NCI-H345 treated with DMSO at 0.1 percent for 48 hours (cell line): ENCODE measurements at regions not wholly inside any gene's neighbourhood (a gene's known extent, or its start where the extent isn't known, plus 50 kb on each side); places are given as distances from the start of the nearest gene placed in this dataset.

Experiments
- DNase-seq: peaks from one replicate; lab custom pipeline; 2025; ENCODE audit not compliant: unreplicated experiment; lab: John Stamatoyannopoulos, UW

DNA sequence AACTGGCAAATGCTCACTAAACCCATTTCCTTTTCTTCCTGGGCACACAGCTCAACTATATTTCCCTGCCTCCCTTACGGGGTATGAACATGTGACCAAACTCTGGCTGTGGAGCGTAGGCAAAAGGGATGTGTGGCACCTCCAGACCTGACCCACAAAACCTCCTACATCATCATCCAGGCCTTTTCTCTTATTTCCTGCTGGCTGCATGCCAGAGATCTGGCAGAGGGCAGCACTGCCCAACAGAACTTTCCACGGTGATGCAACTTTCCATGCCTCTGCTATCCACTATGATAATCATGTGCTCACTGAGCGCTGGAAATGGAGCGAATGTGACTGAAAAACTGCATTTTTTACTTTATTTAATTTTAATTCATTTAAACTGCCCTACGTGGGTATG is 99.6 kb upstream of the CACNA1E start:
- no peak for DNase-seq

DNA sequence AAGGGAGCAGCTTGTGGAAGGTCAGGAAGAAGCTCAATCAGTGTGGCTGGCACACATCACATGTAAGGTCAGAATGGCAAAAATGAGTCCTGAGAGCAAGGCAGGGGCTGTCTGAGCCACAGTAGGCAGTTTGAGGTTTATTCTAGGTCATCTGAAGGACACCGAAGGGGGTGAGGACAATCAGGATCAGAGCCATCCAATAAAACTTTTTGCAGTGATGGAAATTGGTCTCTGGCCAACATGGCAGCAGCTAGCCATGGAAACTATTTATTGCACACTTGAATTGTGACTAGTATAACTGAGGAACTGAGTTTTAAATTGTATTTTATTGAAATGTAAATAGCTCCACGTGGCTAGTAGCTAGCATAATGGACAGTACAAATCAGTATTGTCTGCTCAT is 97.0 kb upstream of the CACNA1E start:
- DNase-seq = no peak

GRCh38 chr1:181386951-181387350 is 96.4 kb upstream of the CACNA1E start:
- no peak for DNase-seq

DNA sequence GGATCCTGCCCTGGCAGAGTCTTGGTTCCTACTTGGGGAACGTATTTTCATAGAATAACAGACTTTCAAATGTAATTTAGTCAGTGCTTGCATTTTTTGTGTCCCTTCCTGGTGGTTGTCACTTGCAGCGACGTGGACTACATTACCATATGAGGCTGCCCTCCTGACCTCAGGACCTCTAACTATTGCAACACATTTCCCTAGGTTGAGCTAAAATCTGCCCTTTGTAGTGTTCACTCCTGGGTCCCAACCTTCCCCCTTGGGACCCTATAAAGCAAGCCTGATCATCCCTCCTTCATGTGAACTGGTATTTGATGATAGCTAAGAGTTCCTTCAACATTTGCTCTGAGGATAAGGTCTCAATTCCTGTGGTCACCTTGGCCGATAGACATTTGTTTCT is 95.6 kb upstream of the CACNA1E start:
- no peak for DNase-seq

GRCh38 chr1:181390410-181391077 is 92.8 kb upstream of the CACNA1E start:
- peak; percentile 27 for DNase-seq

DNA sequence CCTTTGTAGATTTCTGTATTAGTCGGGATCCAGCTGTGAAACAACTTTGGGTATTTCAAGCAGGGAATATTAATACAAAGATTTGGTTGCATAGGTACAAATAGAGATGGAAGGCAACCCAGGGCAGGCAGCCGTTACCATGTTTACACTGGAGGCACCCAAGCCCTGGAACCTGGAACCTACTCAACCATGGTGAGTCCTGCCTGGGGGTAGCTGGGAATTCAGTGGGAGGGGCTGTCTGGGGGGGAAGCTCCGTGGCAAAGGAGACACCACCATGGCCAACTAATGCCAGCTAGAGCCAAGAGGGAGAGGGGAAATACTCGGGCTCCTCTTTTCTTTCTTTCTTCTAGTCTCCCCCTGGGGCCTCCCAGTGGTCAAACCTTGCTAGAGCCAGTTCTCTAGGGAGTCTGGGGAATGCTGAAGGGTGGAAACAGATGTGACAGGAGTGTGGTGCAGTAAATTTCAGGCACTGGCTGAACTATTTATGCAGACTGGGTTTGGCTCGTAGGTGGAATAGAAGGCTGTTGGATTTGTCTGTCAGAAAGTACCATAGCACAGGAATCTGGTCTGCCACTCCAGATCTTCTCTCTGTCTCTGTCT is 91.9 kb upstream of the CACNA1E start:
- no peak for DNase-seq

DNA sequence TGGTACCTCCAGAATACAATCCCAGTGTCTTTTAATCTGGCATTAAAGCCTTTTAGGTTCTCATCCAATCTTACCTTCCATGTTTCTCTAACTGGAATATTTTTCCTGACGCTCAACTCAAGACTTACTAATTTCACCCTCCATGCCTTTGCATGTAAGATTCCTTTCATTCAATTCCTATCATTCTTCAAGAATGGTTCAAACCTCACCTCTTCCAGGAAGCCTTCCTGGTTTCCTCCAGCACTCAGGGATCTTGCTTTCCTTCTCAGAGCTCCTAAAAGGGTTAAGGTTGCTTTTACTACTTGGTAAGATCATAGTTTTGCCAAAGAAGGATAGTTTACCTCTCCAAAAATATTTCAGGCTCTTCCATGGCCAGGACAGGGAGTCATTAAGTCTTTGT is 91.2 kb upstream of the CACNA1E start:
- DNase-seq = no peak

DNA sequence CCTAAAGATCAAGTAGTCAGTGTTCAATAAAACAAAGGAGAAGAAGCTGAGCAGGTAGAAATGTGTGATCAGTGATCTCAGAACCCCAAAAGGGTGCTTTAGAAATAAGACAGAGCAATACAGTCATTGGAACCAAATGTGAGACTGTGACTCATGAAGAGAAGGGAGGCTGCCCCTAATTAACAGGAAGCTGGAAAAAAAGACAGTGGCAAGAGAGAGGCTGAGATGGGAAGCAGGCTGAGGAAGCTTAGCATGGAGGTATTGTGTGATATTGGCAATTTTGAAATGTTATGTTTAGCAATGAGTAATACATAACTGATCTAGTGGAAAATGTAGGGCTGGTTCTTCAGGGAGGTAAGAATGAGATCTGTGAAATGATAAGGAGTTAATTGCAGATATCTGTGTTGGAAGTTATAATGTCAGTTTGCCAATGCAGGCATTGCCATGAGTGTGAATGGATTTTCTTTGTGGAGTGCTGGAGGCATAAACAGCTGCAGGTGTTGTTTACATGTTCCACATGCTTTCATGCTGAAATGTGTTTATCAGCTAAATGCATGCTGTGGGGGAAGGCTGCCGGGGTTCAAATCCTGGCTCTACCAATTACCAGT is 90.6 kb upstream of the CACNA1E start:
- DNase-seq = no peak

GRCh38 chr1:181394766-181395165 is 88.6 kb upstream of the CACNA1E start:
- no peak for DNase-seq

DNA sequence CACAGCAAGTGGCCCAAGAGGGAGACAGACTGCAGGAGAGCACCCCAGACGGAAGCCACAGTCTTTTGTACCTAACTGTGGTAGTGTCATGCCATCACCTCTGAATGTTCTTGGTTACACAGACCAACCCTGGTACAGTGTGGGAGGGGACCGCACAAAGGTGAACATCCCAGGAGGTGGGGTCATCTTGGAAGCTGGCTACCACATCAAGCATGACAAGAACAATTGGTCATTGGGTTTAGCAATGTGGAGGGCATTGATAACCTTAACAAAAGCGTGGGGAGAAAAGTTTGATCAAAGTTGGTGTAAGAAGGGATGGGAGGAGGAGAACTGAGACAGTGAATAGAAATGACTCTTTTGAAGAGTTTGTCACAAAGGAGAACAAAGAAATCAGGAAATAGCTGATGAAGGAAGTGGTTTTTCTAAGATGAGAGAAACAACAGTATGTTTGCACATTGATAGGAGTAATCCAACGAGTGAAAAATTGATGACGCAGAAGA is 87.1 kb upstream of the CACNA1E start:
- no peak for DNase-seq

GRCh38 chr1:181396811-181397210 is 86.5 kb upstream of the CACNA1E start:
- no peak for DNase-seq

DNA sequence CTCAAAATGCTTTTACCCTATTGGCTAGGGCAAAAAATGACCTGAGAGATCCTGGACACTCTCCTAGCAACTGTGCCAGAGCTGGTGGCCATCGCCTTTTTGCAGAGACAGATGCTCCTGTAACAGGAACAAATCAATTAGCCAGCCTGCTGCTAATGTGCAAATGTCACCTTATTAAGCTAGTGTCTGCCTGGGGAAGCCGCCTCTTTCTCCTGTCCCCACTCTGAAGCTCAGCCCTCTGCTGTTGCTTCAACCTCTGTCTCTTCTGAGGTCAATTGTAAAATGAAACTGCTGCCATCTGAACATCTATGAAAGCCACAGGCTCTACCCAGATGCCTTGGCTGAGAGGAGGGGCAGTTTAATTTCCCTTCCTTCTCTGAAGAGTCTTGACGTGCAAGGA is 85.5 kb upstream of the CACNA1E start:
- DNase-seq = no peak

DNA sequence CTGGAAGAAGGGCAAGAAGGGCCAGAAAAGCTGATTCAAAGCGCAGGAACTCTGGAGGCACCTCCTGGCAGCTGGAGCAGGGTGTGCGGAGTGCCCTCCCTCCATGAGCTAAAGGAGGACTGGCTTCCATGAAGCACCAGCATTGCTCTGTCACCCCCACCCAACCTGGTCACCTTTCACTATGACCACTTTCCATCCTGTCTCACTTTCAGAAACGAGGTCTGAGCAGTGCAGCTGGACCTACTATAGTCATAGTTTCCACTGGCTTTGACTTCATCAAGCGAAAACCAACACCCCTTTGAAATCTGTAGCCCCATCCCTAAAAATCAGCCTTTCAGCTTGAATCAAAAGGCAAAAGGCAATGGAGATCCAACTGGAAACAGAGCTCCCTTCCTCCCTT is 84.8 kb upstream of the CACNA1E start:
- no peak for DNase-seq

DNA sequence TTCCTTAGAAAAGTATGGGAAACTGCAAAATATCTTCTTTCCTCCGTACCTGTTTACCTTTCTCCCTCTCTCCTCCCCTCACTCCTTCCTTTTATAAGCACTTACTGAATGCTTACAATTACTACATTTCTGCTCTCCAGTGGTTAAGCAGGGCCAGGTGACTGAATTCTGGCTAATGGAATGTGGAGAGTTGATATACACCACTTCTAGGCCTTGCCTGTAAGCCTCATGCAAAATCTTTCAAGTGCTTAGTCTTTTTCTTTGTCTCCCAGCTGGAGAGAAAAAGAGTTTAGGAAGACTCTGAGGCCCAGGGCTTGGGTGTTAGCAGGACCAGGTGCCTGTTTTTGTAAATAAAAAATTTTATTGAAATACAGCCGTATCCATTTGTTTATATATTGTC is 77.7 kb upstream of the CACNA1E start:
- no peak for DNase-seq

DNA sequence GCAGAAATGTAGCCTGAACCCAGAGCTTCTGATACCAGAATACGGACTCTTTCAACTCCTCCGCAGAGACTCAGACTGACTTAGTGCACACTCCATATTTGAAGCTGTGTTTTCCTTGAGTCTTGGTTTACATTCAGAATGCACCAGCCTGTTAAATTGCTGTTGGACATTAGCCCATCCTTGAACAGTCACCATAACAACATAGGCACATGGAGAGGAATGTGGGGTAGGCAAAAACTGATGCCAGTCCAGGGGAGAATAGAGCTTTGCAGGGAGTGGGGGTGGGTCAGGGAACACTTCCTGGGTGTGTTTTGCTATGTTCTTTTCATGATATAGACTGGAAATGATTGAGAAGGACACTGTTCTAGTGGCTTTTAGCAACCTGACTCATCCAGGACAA is 76.3 kb upstream of the CACNA1E start:
- DNase-seq = no peak

DNA sequence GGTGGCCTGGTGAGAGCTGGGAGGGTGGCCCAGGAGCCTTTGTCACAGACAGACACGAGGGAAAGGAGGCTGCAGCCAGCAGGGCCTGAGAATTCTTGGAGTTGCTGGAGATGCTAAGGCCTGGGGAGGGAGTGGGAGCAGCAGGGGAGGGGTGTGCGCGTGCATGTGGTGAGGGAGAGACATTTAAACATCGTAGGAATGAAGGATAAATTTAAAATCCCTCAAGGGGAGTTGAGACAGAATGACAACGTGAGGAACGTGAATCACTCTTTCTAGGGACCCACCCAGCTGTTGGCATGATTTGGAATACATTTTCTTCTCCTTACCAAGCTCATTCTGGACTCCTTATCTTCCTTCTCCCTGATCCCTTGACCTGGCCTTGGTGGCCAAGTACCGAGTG is 73.3 kb upstream of the CACNA1E start:
- no peak for DNase-seq

- no peak for DNase-seq
Observed at GRCh38 chr1:181412746-181413145, 70.6 kb upstream of the CACNA1E start.

DNA sequence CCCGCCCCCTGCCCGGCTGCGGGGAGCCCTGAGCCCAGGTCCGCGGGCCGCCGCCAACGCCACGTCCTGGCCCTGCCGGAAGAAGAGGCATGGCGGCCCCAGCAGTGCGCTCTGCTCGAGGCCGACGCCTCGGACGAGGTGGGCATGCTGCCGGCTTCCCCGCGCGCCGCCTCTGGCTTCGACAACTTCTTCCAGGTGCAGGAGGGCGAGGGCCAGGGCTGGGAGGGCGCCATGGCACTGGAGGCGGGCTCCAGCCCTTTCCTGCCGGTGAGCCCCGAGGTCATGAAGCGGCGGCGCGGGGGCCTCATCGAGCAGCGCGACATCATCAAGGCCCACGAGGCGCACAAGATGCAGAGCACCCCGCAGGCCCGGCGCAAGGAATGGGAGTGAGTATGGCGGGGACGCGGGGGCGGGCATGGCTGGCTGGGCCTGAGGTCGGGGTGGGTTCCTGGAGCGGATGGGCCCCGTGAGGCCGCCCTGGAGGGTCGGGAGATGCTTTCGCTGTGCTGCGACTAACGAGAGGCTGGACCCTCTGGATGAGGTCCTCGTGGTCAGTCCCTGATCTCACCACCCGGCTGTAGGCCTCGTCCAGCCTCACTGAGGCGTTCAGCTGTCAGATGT is 70.0 kb upstream of the CACNA1E start:
- no peak for DNase-seq

GRCh38 chr1:181413836-181414235 is 69.5 kb upstream of the CACNA1E start:
- no peak for DNase-seq

- no peak for DNase-seq
Observed at GRCh38 chr1:181416268-181416860, 67.0 kb upstream of the CACNA1E start.

DNA sequence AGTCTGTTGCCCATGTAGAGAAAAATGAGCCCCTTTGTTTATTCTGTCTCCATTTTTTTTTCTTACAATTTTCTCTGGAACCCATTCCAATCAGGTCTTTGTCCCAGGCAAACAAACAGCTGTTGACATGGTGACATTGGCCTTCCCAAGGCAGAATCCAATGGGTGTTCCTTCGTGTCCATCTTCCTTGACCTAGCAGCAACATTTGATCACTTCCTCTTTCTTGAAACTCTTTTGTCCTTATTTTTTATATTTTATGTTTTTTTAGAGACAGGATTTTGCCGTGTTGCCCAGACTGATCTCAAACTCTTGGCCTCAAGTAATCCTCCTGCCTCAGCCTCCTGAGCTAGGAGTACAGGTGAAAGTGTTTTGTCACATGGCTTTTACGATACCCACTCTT is 65.4 kb upstream of the CACNA1E start:
- no peak for DNase-seq
